Muscle layer of duodenum (tissue), 2 donors: ENCODE measurements at regions not wholly inside any gene's neighbourhood (a gene's known extent, or its start where the extent isn't known, plus 50 kb on each side); places are given as distances from the start of the nearest gene placed in this dataset.

Experiments
- H3K27ac ChIP-seq: one replicate; pipeline ENCODE4 v1.7.0; 2013; ENCODE audit warnings: mild to moderate bottlenecking, low read length
- H3K27me3 ChIP-seq: one replicate; pipeline ENCODE4 v1.7.0; 2013; ENCODE audit warnings: low read depth, mild to moderate bottlenecking, control low read depth, low read length
- H3K36me3 ChIP-seq, 2 donors: one replicate each; pipeline ENCODE4 v1.7.0; 2013; ENCODE audit warnings: low read length in 2 of 2, control low read depth in 1 of 2, mild to moderate bottlenecking in 1 of 2; ENCODE audit not compliant: insufficient read depth in 2 of 2, control insufficient read depth in 1 of 2
- H3K4me1 ChIP-seq, 2 donors: one replicate each; pipeline ENCODE4 v1.7.0; 2013; ENCODE audit warnings: low read length in 2 of 2, mild to moderate bottlenecking in 2 of 2, control low read depth in 1 of 2, moderate library complexity in 1 of 2; ENCODE audit not compliant: insufficient read depth in 2 of 2, control insufficient read depth in 1 of 2
- H3K4me3 ChIP-seq, 2 donors: one replicate each; pipeline ENCODE4 v1.7.0; 2013; ENCODE audit warnings: low read length in 2 of 2, low read depth in 1 of 2, mild to moderate bottlenecking in 1 of 2
- H3K9me3 ChIP-seq, 2 donors: one replicate each; pipeline ENCODE4 v1.7.0; 2013; ENCODE audit warnings: low read length in 2 of 2, control low read depth in 1 of 2, mild to moderate bottlenecking in 1 of 2; ENCODE audit not compliant: control insufficient read depth in 1 of 2
- donor health status: healthy.

- Histone ChIP-seq H3K27me3 (no peaks in the 10 kb centered on the region), H3K4me3 (no peak overlapping the region), H3K27ac (no peak overlapping the region), H3K36me3 (no peaks in the 10 kb centered on the region), H3K4me1 (peaks cover 0 to 10% of the 10 kb centered on the region in 2 donors), H3K9me3 (no peaks in the 10 kb centered on the region)
Measured at GRCh38 chr22:27441706-27442475, 359.7 kb downstream of the MN1 start.

- Histone ChIP-seq H3K4me3 (no peak overlapping the region), H3K4me1 (peaks cover 0 to 10% of the 10 kb centered on the region in 2 donors), H3K36me3 (no peaks in the 10 kb centered on the region), H3K27me3 (no peaks in the 10 kb centered on the region), H3K9me3 (no peaks in the 10 kb centered on the region), H3K27ac (no peak overlapping the region)
Measured at GRCh38 chr22:27443306-27443705, 358.2 kb downstream of the MN1 start.

- Histone ChIP-seq H3K27ac (no peak overlapping the region), H3K27me3 (no peaks in the 10 kb centered on the region), H3K9me3 (no peaks in the 10 kb centered on the region), H3K36me3 (no peaks in the 10 kb centered on the region), H3K4me1 (peaks cover 0 to 3% of the 10 kb centered on the region in 2 donors), H3K4me3 (no peak overlapping the region)
Measured at GRCh38 chr22:27445881-27446280, 355.7 kb downstream of the MN1 start.

- Histone ChIP-seq H3K9me3 (no peaks in the 10 kb centered on the region), H3K4me3 (no peak overlapping the region), H3K36me3 (no peaks in the 10 kb centered on the region), H3K27ac (no peak overlapping the region), H3K4me1 (peaks cover 0 to 3% of the 10 kb centered on the region in 2 donors), H3K27me3 (no peaks in the 10 kb centered on the region)
Measured at GRCh38 chr22:27447289-27447688, 354.3 kb downstream of the MN1 start.

GRCh38 chr22:27450448-27450847 is 351.1 kb downstream of the MN1 start:
- Histone ChIP-seq H3K4me1 (peaks cover 0 to 3% of the 10 kb centered on the region in 2 donors), H3K4me3 (no peak overlapping the region), H3K27ac (no peak overlapping the region), H3K9me3 (no peaks in the 10 kb centered on the region), H3K36me3 (no peaks in the 10 kb centered on the region), H3K27me3 (no peaks in the 10 kb centered on the region)

- Histone ChIP-seq H3K27ac (no peak overlapping the region), H3K4me1 (no peaks in the 10 kb centered on the region), H3K9me3 (no peaks in the 10 kb centered on the region), H3K27me3 (no peaks in the 10 kb centered on the region), H3K36me3 (no peaks in the 10 kb centered on the region), H3K4me3 (no peak overlapping the region)
Measured at GRCh38 chr22:27452245-27452644, 349.3 kb downstream of the MN1 start.

GRCh38 chr22:27452922-27453321 is 348.6 kb downstream of the MN1 start:
- Histone ChIP-seq H3K36me3 (no peaks in the 10 kb centered on the region), H3K27ac (no peak overlapping the region), H3K27me3 (no peaks in the 10 kb centered on the region), H3K4me1 (no peaks in the 10 kb centered on the region), H3K9me3 (no peaks in the 10 kb centered on the region), H3K4me3 (no peak overlapping the region)

GRCh38 chr22:27453725-27454124 is 347.8 kb downstream of the MN1 start:
- Histone ChIP-seq H3K4me3 (no peak overlapping the region), H3K4me1 (no peaks in the 10 kb centered on the region), H3K9me3 (no peaks in the 10 kb centered on the region), H3K36me3 (no peaks in the 10 kb centered on the region), H3K27me3 (no peaks in the 10 kb centered on the region), H3K27ac (no peak overlapping the region)

- Histone ChIP-seq H3K4me1 (no peaks in the 10 kb centered on the region), H3K36me3 (no peaks in the 10 kb centered on the region), H3K27me3 (no peaks in the 10 kb centered on the region), H3K27ac (no peak overlapping the region), H3K9me3 (no peaks in the 10 kb centered on the region), H3K4me3 (no peak overlapping the region)
Measured at GRCh38 chr22:27454807-27455450, 346.6 kb downstream of the MN1 start.

GRCh38 chr22:27455526-27455925 is 346.0 kb downstream of the MN1 start:
- no peak overlapping the region for H3K4me3 ChIP-seq

GRCh38 chr22:27456696-27457503 is 344.7 kb downstream of the MN1 start:
- no peaks in the 10 kb centered on the region for H3K9me3 ChIP-seq
- no peak overlapping the region for H3K27ac ChIP-seq
- no peaks in the 10 kb centered on the region for H3K27me3 ChIP-seq
- H3K4me1 ChIP-seq: peaks cover 0 to 7% of the 10 kb centered on the region in 2 donors
- no peaks in the 10 kb centered on the region for H3K36me3 ChIP-seq
- no peak overlapping the region for H3K4me3 ChIP-seq

More at GRCh38 chr22:27455526-27455925, 346.0 kb downstream of the MN1 start:
- H3K36me3 ChIP-seq: no peaks in the 10 kb centered on the region
- no peak overlapping the region for H3K27ac ChIP-seq
- H3K9me3 ChIP-seq: no peaks in the 10 kb centered on the region
- no peaks in the 10 kb centered on the region for H3K4me1 ChIP-seq
- no peaks in the 10 kb centered on the region for H3K27me3 ChIP-seq
